KMS-11 (cell line): ENCODE measurements at regions not wholly inside any gene's neighbourhood (a gene's known extent, or its start where the extent isn't known, plus 50 kb on each side); places are given as distances from the start of the nearest gene placed in this dataset.

ENCODE experiments used
- H2AFZ ChIP-seq: fragments of 200-600 bp; sonication (generic); 2 replicates; pipeline ENCODE4 v1.6.1; 2016; ENCODE audit warnings: antibody characterized with exemption, mixed run types, low read depth
- H3K27ac ChIP-seq: fragments of 200-600 bp; sonication (generic); 2 replicates; pipeline ENCODE4 v1.6.1; 2016; ENCODE audit warnings: mild to moderate bottlenecking, mixed run types
- H3K27me3 ChIP-seq: fragments of 200-600 bp; sonication (generic); 2 replicates; pipeline ENCODE4 v1.6.1; 2017; ENCODE audit warnings: mild to moderate bottlenecking, low read depth, mixed run types, moderate library complexity; ENCODE audit not compliant: insufficient read depth
- H3K36me3 ChIP-seq: fragments of 200-600 bp; sonication (generic); 2 replicates; pipeline ENCODE4 v1.6.1; 2017; ENCODE audit warnings: mild to moderate bottlenecking, mixed run types; ENCODE audit not compliant: insufficient read depth
- H3K4me1 ChIP-seq: fragments of 200-600 bp; sonication (generic); 2 replicates; pipeline ENCODE4 v1.6.1; 2016; ENCODE audit warnings: mild to moderate bottlenecking, low read depth, mixed run types; ENCODE audit not compliant: poor library complexity, severe bottlenecking
- H3K4me2 ChIP-seq: fragments of 200-600 bp; sonication (generic); 2 replicates; pipeline ENCODE4 v1.7.0; 2016; ENCODE audit warnings: mild to moderate bottlenecking, mixed run types
- H3K4me3 ChIP-seq: fragments of 200-600 bp; sonication (generic); IDR thresholded peaks from 2 replicates; pipeline ENCODE4 v1.6.1; 2017; ENCODE audit warnings: low read depth, low read length, mixed read lengths; ENCODE audit not compliant: insufficient read depth
- H3K79me2 ChIP-seq: fragments of 200-600 bp; sonication (generic); 2 replicates; pipeline ENCODE4 v1.6.1; 2016; ENCODE audit warnings: low read depth, mixed run types; ENCODE audit not compliant: insufficient read depth
- H3K9ac ChIP-seq: fragments of 200-600 bp; sonication (generic); 2 replicates; pipeline ENCODE4 v1.6.1; 2016; ENCODE audit warnings: mild to moderate bottlenecking, mixed run types
- H4K20me1 ChIP-seq: fragments of 200-600 bp; sonication (generic); 2 replicates; pipeline ENCODE4 v1.6.1; 2016; ENCODE audit warnings: mild to moderate bottlenecking, mixed run types; ENCODE audit not compliant: insufficient read depth
- TF ChIP-seq, protein P1 (sequence below): fragments of 200-600 bp; sonication (generic); conservative IDR thresholded peaks from 2 replicates; pipeline ENCODE4 v1.6.1; 2017; ENCODE audit warnings: low read depth, mild to moderate bottlenecking, antibody characterized with exemption, low read length, moderate library complexity, mixed read lengths

GRCh38 chr21:18521204-18521603, 117.6 kb upstream of the TMPRSS15 start:
- no peak overlapping the region for H3K4me3 ChIP-seq
- no peaks in the 10 kb centered on the region for H3K36me3 ChIP-seq
- no peak overlapping the region for H3K9ac ChIP-seq
- no peaks in the 10 kb centered on the region for H4K20me1 ChIP-seq
- no peaks in the 10 kb centered on the region for H3K79me2 ChIP-seq
- no peak overlapping the region for H3K4me2 ChIP-seq
- no peak overlapping the region for H3K27ac ChIP-seq
- no peak overlapping the region for H2AFZ ChIP-seq
- H3K4me1 ChIP-seq, result no peaks in the 10 kb centered on the region
- TF ChIP-seq, protein P1, sequence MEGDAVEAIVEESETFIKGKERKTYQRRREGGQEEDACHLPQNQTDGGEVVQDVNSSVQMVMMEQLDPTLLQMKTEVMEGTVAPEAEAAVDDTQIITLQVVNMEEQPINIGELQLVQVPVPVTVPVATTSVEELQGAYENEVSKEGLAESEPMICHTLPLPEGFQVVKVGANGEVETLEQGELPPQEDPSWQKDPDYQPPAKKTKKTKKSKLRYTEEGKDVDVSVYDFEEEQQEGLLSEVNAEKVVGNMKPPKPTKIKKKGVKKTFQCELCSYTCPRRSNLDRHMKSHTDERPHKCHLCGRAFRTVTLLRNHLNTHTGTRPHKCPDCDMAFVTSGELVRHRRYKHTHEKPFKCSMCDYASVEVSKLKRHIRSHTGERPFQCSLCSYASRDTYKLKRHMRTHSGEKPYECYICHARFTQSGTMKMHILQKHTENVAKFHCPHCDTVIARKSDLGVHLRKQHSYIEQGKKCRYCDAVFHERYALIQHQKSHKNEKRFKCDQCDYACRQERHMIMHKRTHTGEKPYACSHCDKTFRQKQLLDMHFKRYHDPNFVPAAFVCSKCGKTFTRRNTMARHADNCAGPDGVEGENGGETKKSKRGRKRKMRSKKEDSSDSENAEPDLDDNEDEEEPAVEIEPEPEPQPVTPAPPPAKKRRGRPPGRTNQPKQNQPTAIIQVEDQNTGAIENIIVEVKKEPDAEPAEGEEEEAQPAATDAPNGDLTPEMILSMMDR, result no peak
- H3K27me3 ChIP-seq, result no peaks in the 10 kb centered on the region

GRCh38 chr21:18522181-18522972, 118.8 kb upstream of the TMPRSS15 start:
- Histone ChIP-seq H3K4me3 (no peak overlapping the region), H3K9ac (no peak overlapping the region), H3K4me1 (no peaks in the 10 kb centered on the region), H3K36me3 (no peaks in the 10 kb centered on the region), H3K27ac (no peak overlapping the region), H3K79me2 (no peaks in the 10 kb centered on the region), H3K27me3 (no peaks in the 10 kb centered on the region), H4K20me1 (no peaks in the 10 kb centered on the region), H3K4me2 (no peak overlapping the region), H2AFZ (no peak overlapping the region)
- TF ChIP-seq, protein P1, result peak; percentile 43; the same call in 1 of the 2 replicates

DNA sequence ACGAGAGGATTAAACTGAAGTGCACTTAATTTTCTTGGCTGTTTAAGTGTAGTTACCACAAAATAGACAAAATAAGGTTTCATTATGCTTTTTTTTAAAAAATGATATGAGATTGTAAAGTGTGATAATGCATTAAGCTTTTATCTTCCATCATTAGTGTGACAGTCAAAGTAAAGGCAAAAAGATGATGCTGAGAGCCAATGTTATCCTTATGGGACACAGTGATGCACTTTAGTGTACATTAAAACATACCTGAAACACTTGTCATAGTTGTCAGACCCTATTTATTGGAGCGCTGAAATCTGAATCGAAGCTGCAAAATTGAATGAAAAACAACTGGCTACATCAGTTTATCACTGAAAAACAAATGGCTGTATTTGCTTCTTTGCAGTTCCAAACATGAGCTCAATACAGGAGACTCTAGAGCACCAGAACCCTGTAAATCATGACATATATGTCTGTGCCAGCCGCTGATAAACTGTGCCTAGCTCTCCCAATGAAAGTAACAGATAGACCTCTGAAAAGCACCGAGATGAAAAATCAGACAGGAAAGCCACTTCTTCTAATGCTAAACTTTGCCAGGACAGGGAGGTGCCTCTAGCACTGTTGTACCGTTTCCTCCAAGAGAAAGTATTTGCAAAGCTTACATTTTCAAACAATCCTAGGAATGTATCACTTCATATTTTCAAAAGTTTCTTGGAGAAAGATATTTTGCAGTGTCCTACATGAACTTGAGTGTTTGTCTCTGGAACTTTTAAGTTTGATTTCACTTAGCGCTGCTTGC, 120.7 kb upstream of the TMPRSS15 start:
- H3K36me3 ChIP-seq, result no peaks in the 10 kb centered on the region
- no peak overlapping the region for H3K9ac ChIP-seq
- TF ChIP-seq, protein P1, result no peak
- no peaks in the 10 kb centered on the region for H3K27me3 ChIP-seq
- no peak overlapping the region for H3K4me2 ChIP-seq
- no peak overlapping the region for H3K4me3 ChIP-seq
- H4K20me1 ChIP-seq, result no peaks in the 10 kb centered on the region
- no peaks in the 10 kb centered on the region for H3K79me2 ChIP-seq
- H3K4me1 ChIP-seq, result no peaks in the 10 kb centered on the region
- no peak overlapping the region for H3K27ac ChIP-seq
- H2AFZ ChIP-seq, result no peak overlapping the region

GRCh38 chr21:18529254-18529653, 125.7 kb upstream of the TMPRSS15 start:
- no peak overlapping the region for H3K4me2 ChIP-seq
- H3K4me3 ChIP-seq, result no peak overlapping the region
- H3K9ac ChIP-seq, result no peak overlapping the region
- H3K79me2 ChIP-seq, result no peaks in the 10 kb centered on the region
- no peak overlapping the region for H2AFZ ChIP-seq
- H3K27me3 ChIP-seq, result no peaks in the 10 kb centered on the region
- no peaks in the 10 kb centered on the region for H3K4me1 ChIP-seq
- H3K36me3 ChIP-seq, result no peaks in the 10 kb centered on the region; the same call in 1 of the 2 replicates
- H4K20me1 ChIP-seq, result no peaks in the 10 kb centered on the region
- H3K27ac ChIP-seq, result no peak overlapping the region
- TF ChIP-seq, protein P1, result no peak
